Fibroblast of pulmonary artery (primary cell): ENCODE measurements at regions not wholly inside any gene's neighbourhood (a gene's known extent, or its start where the extent isn't known, plus 50 kb on each side); places are given as distances from the start of the nearest gene placed in this dataset.

ENCODE experiments used
- DNase-seq: peaks from one replicate; pipeline ENCODE4 v3.0.0-alpha.2; 2010; ENCODE audit warnings: low read depth
- H3K4me3 ChIP-seq: replicated peaks from 2 replicates; pipeline ENCODE4 v1.5.1; 2011; ENCODE audit warnings: low read depth, mild to moderate bottlenecking, control low read depth, low read length, moderate library complexity
- CTCF ChIP-seq: IDR thresholded peaks from 2 replicates; pipeline ENCODE4 v1.5.1; 2011; ENCODE audit warnings: mild to moderate bottlenecking, control low read depth, low read length, inconsistent platforms; ENCODE audit errors: missing control alignments

GRCh38 chr12:105622846-105623736 lies 292.6 kb downstream of the C12orf75 start:
- TF ChIP-seq CTCF: no peak

GRCh38 chr12:105626653-105627052 lies 296.2 kb downstream of the C12orf75 start:
- H3K4me3 ChIP-seq: no peak overlapping the region
- TF ChIP-seq CTCF: no peak
- no peak for DNase-seq

More at GRCh38 chr12:105622846-105623736, 292.6 kb downstream of the C12orf75 start:
- H3K4me3 ChIP-seq: no peak overlapping the region
- DNase-seq: no peak

GRCh38 chr12:105637470-105637869 lies 307.0 kb downstream of the C12orf75 start:
- no peak for DNase-seq
- TF ChIP-seq CTCF: no peak
- H3K4me3 ChIP-seq: no peak overlapping the region

- no peak overlapping the region for H3K4me3 ChIP-seq
- no peak for DNase-seq
- TF ChIP-seq CTCF: no peak
These were observed 310.3 kb downstream of the C12orf75 start for GRCh38 chr12:105640761-105641160.

- TF ChIP-seq CTCF: no peak
- H3K4me3 ChIP-seq: no peak overlapping the region
- DNase-seq: no peak
These were observed 311.3 kb downstream of the C12orf75 start for GRCh38 chr12:105641749-105642148.

GRCh38 chr12:105644770-105645169 lies 314.3 kb downstream of the C12orf75 start:
- H3K4me3 ChIP-seq: no peak overlapping the region
- no peak for TF ChIP-seq CTCF
- no peak for DNase-seq

- no peak for TF ChIP-seq CTCF
- DNase-seq: no peak
These were observed 324.1 kb downstream of the C12orf75 start for GRCh38 chr12:105654606-105655005.

More at GRCh38 chr12:105654606-105655005, 324.1 kb downstream of the C12orf75 start:
- no peak overlapping the region for H3K4me3 ChIP-seq
